GM23248 (cell line): ENCODE measurements at regions not wholly inside any gene's neighbourhood (a gene's known extent, or its start where the extent isn't known, plus 50 kb on each side); places are given as distances from the start of the nearest gene placed in this dataset.

Experiments used
- DNase-seq: peaks from one replicate; pipeline ENCODE4 v3.0.0-alpha.2; 2015
- H2AFZ ChIP-seq: fragments of 200-600 bp; sonication (generic); 2 replicates; pipeline ENCODE4 v1.6.1; 2016; ENCODE audit warnings: antibody characterized with exemption
- H3F3A ChIP-seq: fragments of 200-600 bp; sonication (generic); 2 replicates; pipeline ENCODE4 v1.6.1; 2016; ENCODE audit warnings: mild to moderate bottlenecking, antibody characterized with exemption, mixed run types; ENCODE audit not compliant: insufficient read depth
- H3K27ac ChIP-seq: fragments of 200-600 bp; sonication (generic); 2 replicates; pipeline ENCODE4 v1.5.1; 2016; ENCODE audit warnings: mild to moderate bottlenecking
- H3K27me3 ChIP-seq: fragments of 200-600 bp; sonication (generic); replicated peaks from 2 replicates; pipeline ENCODE4 v1.6.1; 2016; ENCODE audit warnings: mild to moderate bottlenecking; ENCODE audit not compliant: insufficient read depth
- H3K36me3 ChIP-seq: fragments of 200-600 bp; sonication (generic); 2 replicates; pipeline ENCODE4 v1.6.1; 2016; ENCODE audit warnings: low read depth, mild to moderate bottlenecking
- H3K4me1 ChIP-seq: fragments of 200-600 bp; sonication (generic); 2 replicates; pipeline ENCODE4 v1.6.1; 2016; ENCODE audit warnings: mild to moderate bottlenecking; ENCODE audit not compliant: insufficient read depth
- H3K4me2 ChIP-seq: fragments of 200-600 bp; sonication (generic); one replicate; pipeline ENCODE4 v1.6.1; 2016; ENCODE audit warnings: mild to moderate bottlenecking; ENCODE audit not compliant: unreplicated experiment
- H3K4me3 ChIP-seq: fragments of 200-600 bp; sonication (generic); 2 replicates; pipeline ENCODE4 v1.5.1; 2016; ENCODE audit warnings: mild to moderate bottlenecking
- H3K79me2 ChIP-seq: fragments of 200-600 bp; sonication (generic); 2 replicates; pipeline ENCODE4 v1.6.1; 2016; ENCODE audit warnings: mild to moderate bottlenecking; ENCODE audit not compliant: insufficient read depth
- H3K9ac ChIP-seq: fragments of 200-600 bp; sonication (generic); 2 replicates; pipeline ENCODE4 v1.6.1; 2016; ENCODE audit warnings: mild to moderate bottlenecking
- H3K9me2 ChIP-seq: fragments of 200-600 bp; sonication (generic); 2 replicates; pipeline ENCODE4 v1.6.1; 2016; ENCODE audit warnings: mixed run types, mild to moderate bottlenecking, moderate library complexity; ENCODE audit not compliant: insufficient read depth
- H3K9me3 ChIP-seq: fragments of 200-600 bp; sonication (generic); one replicate; pipeline ENCODE4 v1.6.1; 2017; ENCODE audit warnings: low read depth
- H4K20me1 ChIP-seq: fragments of 200-600 bp; sonication (generic); 2 replicates; pipeline ENCODE4 v1.6.0; 2016; ENCODE audit not compliant: insufficient read depth
- EZH2 ChIP-seq: fragments of 200-600 bp; sonication (generic); IDR thresholded peaks from 2 replicates; pipeline ENCODE4 v1.6.1; 2018; ENCODE audit warnings: antibody characterized with exemption, mild to moderate bottlenecking; ENCODE audit not compliant: insufficient read depth, poor library complexity, severe bottlenecking
- EZH2phosphoT487 ChIP-seq: fragments of 200-600 bp; sonication (generic); IDR thresholded peaks from 2 replicates; pipeline ENCODE4 v1.6.1; 2018; ENCODE audit warnings: antibody characterized with exemption, moderate library complexity, mild to moderate bottlenecking, low read depth; ENCODE audit not compliant: insufficient read depth
- WGBS, 2 experiments: methylation state at CpG; one replicate each; pipeline ENCODE4 v1.1.6; 2015 to 2017; ENCODE audit warnings: low lambda C conversion rate in 2 of 2, low coverage in 1 of 2; ENCODE audit errors: missing lambda C conversion rate in 2 of 2; 5-methylcytosine and 5-hydroxymethylcytosine counted together
- in situ Hi-C: fragments of 300-500 bp; cut with MboI; formaldehyde crosslinking; loops from 2 replicates; pipeline ENCODE4 v1.15.0; 2020

GRCh38 chr15:99481113-99481950, 84.5 kb upstream of the MEF2A start:
- peaks cover 15% of the 10 kb centered on the region for H3K4me1 ChIP-seq
- peaks cover 17% of the 10 kb centered on the region for H3F3A ChIP-seq
- H3K9me2 ChIP-seq, result no peaks in the 10 kb centered on the region
- no peak overlapping the region for H3K4me3 ChIP-seq
- H3K27ac ChIP-seq, result no peak overlapping the region
- H3K36me3 ChIP-seq, result no peaks in the 10 kb centered on the region
- DNase-seq, result no peak
- no peaks in the 10 kb centered on the region for H3K9me3 ChIP-seq
- in situ Hi-C loops, result no loop called here
- H3K9ac ChIP-seq, result no peak overlapping the region
- 69% methylated on average over 8 of the region's 8 CpGs for WGBS, 2 experiments
- no peaks in the 10 kb centered on the region for H3K79me2 ChIP-seq
- no peak overlapping the region for H3K4me2 ChIP-seq
- H4K20me1 ChIP-seq, result no peaks in the 10 kb centered on the region
- no peak overlapping the region for H2AFZ ChIP-seq
- TF ChIP-seq EZH2phosphoT487, result no peak
- no peak for TF ChIP-seq EZH2
- no peaks in the 10 kb centered on the region for H3K27me3 ChIP-seq

GRCh38 chr15:99481951-99482230, 83.9 kb upstream of the MEF2A start:
- WGBS, 2 experiments, result 57 to 69% methylated on average over 2 of the region's 2 CpGs
- no peak for DNase-seq
- Histone ChIP-seq H3K27ac (no peak overlapping the region), H3K4me3 (no peak overlapping the region), H3K9me3 (no peaks in the 10 kb centered on the region), H3K27me3 (no peaks in the 10 kb centered on the region), H4K20me1 (no peaks in the 10 kb centered on the region), H2AFZ (no peak overlapping the region), H3K4me1 (peaks cover 15% of the 10 kb centered on the region), H3K79me2 (no peaks in the 10 kb centered on the region), H3F3A (peaks cover 16% of the 10 kb centered on the region), H3K9ac (no peak overlapping the region), H3K4me2 (no peak overlapping the region), H3K9me2 (no peaks in the 10 kb centered on the region), H3K36me3 (no peaks in the 10 kb centered on the region)
- TF ChIP-seq EZH2 (no peak), EZH2phosphoT487 (no peak)
- in situ Hi-C loops, result no loop called here

GRCh38 chr15:99482993-99483392, 82.8 kb upstream of the MEF2A start:
- H3K4me3 ChIP-seq, result no peak overlapping the region
- no peak overlapping the region for H3K4me2 ChIP-seq
- H2AFZ ChIP-seq, result no peak overlapping the region
- no peaks in the 10 kb centered on the region for H3K36me3 ChIP-seq
- peaks cover 13% of the 10 kb centered on the region for H3K4me1 ChIP-seq
- DNase-seq, result no peak
- no peaks in the 10 kb centered on the region for H3K9me3 ChIP-seq
- 92 to 98% methylated on average over 4 of the region's 4 CpGs for WGBS, 2 experiments
- TF ChIP-seq EZH2 (no peak), EZH2phosphoT487 (no peak)
- no peak overlapping the region for H3K9ac ChIP-seq
- in situ Hi-C loops, result no loop called here
- H3K79me2 ChIP-seq, result no peaks in the 10 kb centered on the region
- no peak overlapping the region for H3K27ac ChIP-seq
- no peaks in the 10 kb centered on the region for H3K9me2 ChIP-seq
- peaks cover 11% of the 10 kb centered on the region; the same call in 1 of the 2 replicates for H3F3A ChIP-seq
- no peaks in the 10 kb centered on the region for H3K27me3 ChIP-seq
- H4K20me1 ChIP-seq, result no peaks in the 10 kb centered on the region

- Histone ChIP-seq H3K79me2 (no peaks in the 10 kb centered on the region), H3K9me3 (no peaks in the 10 kb centered on the region), H3K4me3 (no peak overlapping the region; the same call in 1 of the 2 replicates), H3K9me2 (no peaks in the 10 kb centered on the region), H3K9ac (peak overlapping the region; percentile 69; the same call in 1 of the 2 replicates), H3F3A (0 out of 2 replicates have a peak, but pooled peaks cover 7% of the 10 kb centered on the region), H4K20me1 (no peaks in the 10 kb centered on the region), H2AFZ (peak overlapping the region; percentile 90; the same call in 1 of the 2 replicates), H3K27ac (no peak overlapping the region; the same call in 1 of the 2 replicates), H3K27me3 (no peaks in the 10 kb centered on the region), H3K4me1 (peaks cover 13% of the 10 kb centered on the region), H3K4me2 (peak overlapping the region; percentile 79), H3K36me3 (no peaks in the 10 kb centered on the region)
- TF ChIP-seq EZH2, result no peak
- no peak for TF ChIP-seq EZH2phosphoT487
- in situ Hi-C loops, result no loop called here
- peak; percentile 4 for DNase-seq
- 67 to 69% methylated on average over 11 of the region's 11 CpGs for WGBS, 2 experiments
Observed at GRCh38 chr15:99485153-99485961, 80.4 kb upstream of the MEF2A start.
